NCI-H187 treated with DMSO at 0.1 percent for 48 hours (cell line): ENCODE measurements at regions not wholly inside any gene's neighbourhood (a gene's known extent, or its start where the extent isn't known, plus 50 kb on each side); places are given as distances from the start of the nearest gene placed in this dataset.
"Not testable (repeated sequence)": the region's sequence is repeated elsewhere in the genome, so short reads cannot be mapped to it uniquely, and the experiment has no call there.

Experiments used
- DNase-seq: peaks from one replicate; lab custom pipeline; 2025; lab: John Stamatoyannopoulos, UW

- DNase-seq = no peak
These were observed 122.8 kb upstream of the NOCT start for GRCh38 chr4:138892483-138893407.

GRCh38 chr4:138891631-138892031 lies 124.0 kb upstream of the NOCT start:
- DNase-seq = no peak

GRCh38 chr4:138890891-138891570 lies 124.5 kb upstream of the NOCT start:
- DNase-seq = peak; percentile 67

- DNase-seq = no peak
These were observed 126.4 kb upstream of the NOCT start for GRCh38 chr4:138889216-138889615.

- DNase-seq = no peak
These were observed 127.8 kb upstream of the NOCT start for GRCh38 chr4:138887741-138888140.

GRCh38 chr4:138887341-138887740 lies 128.2 kb upstream of the NOCT start:
- DNase-seq = no peak

GRCh38 chr4:138879757-138880156 lies 135.8 kb upstream of the NOCT start:
- DNase-seq = no peak

- DNase-seq = no peak
These were observed 139.5 kb upstream of the NOCT start for GRCh38 chr4:138875891-138876608.

- DNase-seq = no peak
These were observed 144.1 kb upstream of the NOCT start for GRCh38 chr4:138871555-138871875.

GRCh38 chr4:138870737-138871554 lies 144.6 kb upstream of the NOCT start:
- DNase-seq = peak; percentile 47

- DNase-seq = no peak
These were observed 145.9 kb upstream of the NOCT start for GRCh38 chr4:138869631-138870030.

- DNase-seq = no peak
These were observed 146.4 kb upstream of the NOCT start for GRCh38 chr4:138869165-138869564.

- DNase-seq = no peak
These were observed 147.0 kb upstream of the NOCT start for GRCh38 chr4:138868562-138868961.

GRCh38 chr4:138867404-138867803 lies 148.2 kb upstream of the NOCT start:
- no peak for DNase-seq

GRCh38 chr4:138866314-138866713 lies 149.3 kb upstream of the NOCT start:
- no peak for DNase-seq

GRCh38 chr4:138865765-138866164 lies 149.8 kb upstream of the NOCT start:
- no peak for DNase-seq

GRCh38 chr4:138864961-138865720 lies 150.4 kb upstream of the NOCT start:
- no peak for DNase-seq

- DNase-seq = no peak
These were observed 152.4 kb upstream of the NOCT start for GRCh38 chr4:138863160-138863559.

GRCh38 chr4:138861135-138861534 lies 154.4 kb upstream of the NOCT start:
- no peak for DNase-seq

- DNase-seq = not testable (repeated sequence)
These were observed 155.2 kb upstream of the NOCT start for GRCh38 chr4:138860357-138860756.

GRCh38 chr4:138859254-138859653 lies 156.3 kb upstream of the NOCT start:
- DNase-seq = no peak
